Trophoblast cell (in vitro differentiated cells and primary cell): ENCODE measurements at regions not wholly inside any gene's neighbourhood (a gene's known extent, or its start where the extent isn't known, plus 50 kb on each side); places are given as distances from the start of the nearest gene placed in this dataset.

Experiments used
- DNase-seq, 2 donors: peaks; one replicate each; pipeline ENCODE4 v3.0.0-alpha.2; 2016
- H2AFZ ChIP-seq: 2 replicates; pipeline ENCODE4 v1.6.1; 2013; ENCODE audit warnings: low read length, moderate library complexity, mild to moderate bottlenecking; ENCODE audit not compliant: insufficient read depth, poor library complexity
- H2AK5ac ChIP-seq: 2 replicates; pipeline ENCODE4 v1.6.1; 2013; ENCODE audit warnings: mild to moderate bottlenecking, low read length
- H2BK120ac ChIP-seq: 2 replicates; pipeline ENCODE4 v1.6.1; 2013; ENCODE audit warnings: low read length, mild to moderate bottlenecking, moderate library complexity; ENCODE audit not compliant: insufficient read depth, poor library complexity
- H2BK12ac ChIP-seq: 2 replicates; pipeline ENCODE4 v1.6.1; 2013; ENCODE audit warnings: mild to moderate bottlenecking, low read length, moderate library complexity
- H2BK5ac ChIP-seq: 2 replicates; pipeline ENCODE4 v1.6.1; 2013; ENCODE audit warnings: low read length, low read depth, moderate library complexity, mild to moderate bottlenecking; ENCODE audit not compliant: poor library complexity
- H3K14ac ChIP-seq: 2 replicates; pipeline ENCODE4 v1.6.1; 2013; ENCODE audit warnings: mild to moderate bottlenecking, low read length
- H3K18ac ChIP-seq: 2 replicates; pipeline ENCODE4 v1.6.1; 2013; ENCODE audit warnings: mild to moderate bottlenecking, low read length
- H3K23ac ChIP-seq: 2 replicates; pipeline ENCODE4 v1.6.1; 2013; ENCODE audit warnings: low read length
- H3K27ac ChIP-seq: 2 replicates; pipeline ENCODE4 v1.5.1; 2013; ENCODE audit warnings: low read depth, mild to moderate bottlenecking, inconsistent platforms, low read length, moderate library complexity
- H3K27me3 ChIP-seq: 2 replicates; pipeline ENCODE4 v1.6.1; 2013; ENCODE audit warnings: inconsistent platforms, mild to moderate bottlenecking, low read length, moderate library complexity; ENCODE audit not compliant: insufficient read depth
- H3K36me3 ChIP-seq, 2 experiments: 1 replicate in 1 of 2; 2 replicates in 1 of 2; pipeline ENCODE4 v1.6.1; 2013; ENCODE audit warnings: low read length in 2 of 2, mild to moderate bottlenecking in 2 of 2, moderate library complexity in 1 of 2; ENCODE audit not compliant: insufficient read depth in 2 of 2, control insufficient read depth in 1 of 2
- H3K4ac ChIP-seq: 2 replicates; pipeline ENCODE4 v1.6.1; 2013; ENCODE audit warnings: low read depth, mild to moderate bottlenecking, low read length, moderate library complexity
- H3K4me1 ChIP-seq, 2 experiments: 1 replicate in 1 of 2; 2 replicates in 1 of 2; pipeline ENCODE4 v1.6.1; 2013; ENCODE audit warnings: low read length in 2 of 2, mild to moderate bottlenecking in 2 of 2, moderate library complexity in 1 of 2; ENCODE audit not compliant: insufficient read depth in 2 of 2, control insufficient read depth in 1 of 2
- H3K4me2 ChIP-seq: 2 replicates; pipeline ENCODE4 v1.6.1; 2013; ENCODE audit warnings: inconsistent platforms, mild to moderate bottlenecking, low read length, moderate library complexity
- H3K4me3 ChIP-seq: 2 replicates; pipeline ENCODE4 v1.5.1; 2013; ENCODE audit warnings: mild to moderate bottlenecking, low read depth, low read length, inconsistent platforms
- H3K79me1 ChIP-seq: one replicate; pipeline ENCODE4 v1.6.1; 2013; ENCODE audit warnings: low read length
- H3K79me2 ChIP-seq: 2 replicates; pipeline ENCODE4 v1.6.1; 2013; ENCODE audit warnings: low read length, mild to moderate bottlenecking; ENCODE audit not compliant: control insufficient read depth, insufficient read depth, poor library complexity
- H3K9ac ChIP-seq: 2 replicates; pipeline ENCODE4 v1.6.1; 2013; ENCODE audit warnings: mild to moderate bottlenecking, low read length
- H3K9me3 ChIP-seq: 2 replicates; pipeline ENCODE4 v1.6.1; 2013; ENCODE audit warnings: low read depth, mild to moderate bottlenecking, control low read depth, inconsistent platforms, low read length; ENCODE audit not compliant: insufficient read depth
- H4K12ac ChIP-seq: 2 replicates; pipeline ENCODE4 v1.6.1; 2013; ENCODE audit warnings: low read depth, mild to moderate bottlenecking, low read length, moderate library complexity
- H4K8ac ChIP-seq: 2 replicates; pipeline ENCODE4 v1.6.1; 2013; ENCODE audit warnings: low read depth, mild to moderate bottlenecking, low read length, moderate library complexity
- H4K91ac ChIP-seq: one replicate; pipeline ENCODE4 v1.6.1; 2013; ENCODE audit warnings: low read depth, mild to moderate bottlenecking, low read length, moderate library complexity
- WGBS: extraction: QIAGEN DNeasy Blood & Tissue Kit; methylation state at CpG from one replicate; pipeline ENCODE4 v1.1.7; 2013; ENCODE audit warnings: missing lambda C conversion rate; ENCODE audit not compliant: insufficient read length, insufficient coverage; ENCODE audit errors: extremely low coverage; 5-methylcytosine and 5-hydroxymethylcytosine counted together

- H3K4me3 ChIP-seq = no peak overlapping the region
- no peak overlapping the region for H4K91ac ChIP-seq
- H3K23ac ChIP-seq = no peak overlapping the region
- no peaks in the 10 kb centered on the region for H3K79me2 ChIP-seq
- no peaks in the 10 kb centered on the region for H3K36me3 ChIP-seq
- H2BK120ac ChIP-seq = no peak overlapping the region
- no peak overlapping the region for H3K14ac ChIP-seq
- no peak overlapping the region for H2AK5ac ChIP-seq
- H3K4me2 ChIP-seq = no peak overlapping the region
- no peaks in the 10 kb centered on the region for H3K79me1 ChIP-seq
- no peak overlapping the region for H3K27ac ChIP-seq
- no peak overlapping the region for H2BK12ac ChIP-seq
- H3K4ac ChIP-seq = no peak overlapping the region
- H3K18ac ChIP-seq = no peak overlapping the region
- no peak overlapping the region for H4K8ac ChIP-seq
- no peak overlapping the region for H2AFZ ChIP-seq
- peaks cover 15% of the 10 kb centered on the region for H3K9me3 ChIP-seq
- no peaks in the 10 kb centered on the region for H3K27me3 ChIP-seq
- DNase-seq = no peak
- H4K12ac ChIP-seq = no peak overlapping the region
- WGBS = no CpG with 5 or more reads among the region's 24 CpGs
- no peaks in the 10 kb centered on the region for H3K4me1 ChIP-seq
- no peak overlapping the region for H2BK5ac ChIP-seq
- H3K9ac ChIP-seq = no peak overlapping the region
Observed at GRCh38 chr18:78901923-78902794, 77.5 kb upstream of the SALL3 start.

DNA sequence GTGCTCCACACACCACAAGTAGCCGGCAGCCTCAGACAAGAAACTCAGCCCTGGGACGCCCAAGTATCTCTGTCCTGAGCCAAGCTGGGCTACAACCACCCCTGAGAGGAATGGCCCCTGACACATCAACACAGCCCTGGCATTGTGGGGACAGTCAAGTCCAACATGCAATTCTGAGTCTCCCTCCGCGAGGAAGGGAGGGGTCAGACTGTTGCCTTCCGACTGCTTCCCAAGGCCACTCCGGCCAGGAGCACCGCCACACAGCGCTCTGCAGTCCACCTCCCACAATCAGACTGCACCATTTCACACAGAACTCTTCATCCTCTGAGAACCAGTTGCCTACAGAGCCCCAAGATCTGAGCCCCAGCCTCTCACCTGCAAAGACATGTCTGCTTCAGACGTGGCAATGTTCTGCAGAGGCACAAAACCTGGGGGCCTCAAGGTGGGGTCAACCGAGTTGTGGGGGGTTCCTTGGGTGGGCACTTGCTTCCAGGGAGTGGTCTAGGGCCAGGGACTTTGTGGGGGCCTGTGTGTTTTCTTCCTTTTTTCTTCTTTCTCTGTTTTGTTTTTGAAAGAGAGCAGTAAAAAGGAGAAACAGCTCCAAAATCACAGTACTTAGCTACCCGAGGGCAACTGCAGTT, 76.7 kb upstream of the SALL3 start:
- no peak overlapping the region for H3K14ac ChIP-seq
- H3K4ac ChIP-seq = no peak overlapping the region
- no peak overlapping the region for H4K12ac ChIP-seq
- no CpG with 5 or more reads among the region's 11 CpGs for WGBS
- H3K9ac ChIP-seq = no peak overlapping the region
- H3K79me2 ChIP-seq = no peaks in the 10 kb centered on the region
- H3K27ac ChIP-seq = no peak overlapping the region
- H2AK5ac ChIP-seq = no peak overlapping the region
- no peaks in the 10 kb centered on the region for H3K36me3 ChIP-seq
- no peaks in the 10 kb centered on the region for H3K27me3 ChIP-seq
- no peak overlapping the region for H4K91ac ChIP-seq
- H3K4me1 ChIP-seq = no peaks in the 10 kb centered on the region
- H3K4me3 ChIP-seq = no peak overlapping the region
- no peak overlapping the region for H2BK5ac ChIP-seq
- no peak overlapping the region for H2BK12ac ChIP-seq
- no peak overlapping the region for H4K8ac ChIP-seq
- H2BK120ac ChIP-seq = no peak overlapping the region
- H3K79me1 ChIP-seq = no peaks in the 10 kb centered on the region
- no peak overlapping the region for H3K18ac ChIP-seq
- no peak for DNase-seq
- no peak overlapping the region for H3K23ac ChIP-seq
- H3K4me2 ChIP-seq = no peak overlapping the region
- H3K9me3 ChIP-seq = peaks cover 15% of the 10 kb centered on the region
- H2AFZ ChIP-seq = no peak overlapping the region

GRCh38 chr18:78903436-78904178, 76.0 kb upstream of the SALL3 start:
- Histone ChIP-seq H3K4me3 (no peak overlapping the region), H4K12ac (no peak overlapping the region), H3K14ac (no peak overlapping the region), H3K27ac (no peak overlapping the region), H3K79me1 (no peaks in the 10 kb centered on the region), H3K9me3 (peaks cover 9% of the 10 kb centered on the region), H3K4ac (no peak overlapping the region), H4K8ac (no peak overlapping the region), H2AFZ (no peak overlapping the region), H2BK5ac (no peak overlapping the region), H3K18ac (no peak overlapping the region), H3K36me3 (no peaks in the 10 kb centered on the region), H3K4me1 (no peaks in the 10 kb centered on the region), H2BK12ac (no peak overlapping the region), H2BK120ac (no peak overlapping the region), H4K91ac (no peak overlapping the region), H3K9ac (no peak overlapping the region), H3K27me3 (no peaks in the 10 kb centered on the region), H3K79me2 (no peaks in the 10 kb centered on the region), H2AK5ac (no peak overlapping the region), H3K23ac (no peak overlapping the region), H3K4me2 (no peak overlapping the region)
- DNase-seq = no peak
- WGBS = no CpG with 5 or more reads among the region's 22 CpGs

DNA sequence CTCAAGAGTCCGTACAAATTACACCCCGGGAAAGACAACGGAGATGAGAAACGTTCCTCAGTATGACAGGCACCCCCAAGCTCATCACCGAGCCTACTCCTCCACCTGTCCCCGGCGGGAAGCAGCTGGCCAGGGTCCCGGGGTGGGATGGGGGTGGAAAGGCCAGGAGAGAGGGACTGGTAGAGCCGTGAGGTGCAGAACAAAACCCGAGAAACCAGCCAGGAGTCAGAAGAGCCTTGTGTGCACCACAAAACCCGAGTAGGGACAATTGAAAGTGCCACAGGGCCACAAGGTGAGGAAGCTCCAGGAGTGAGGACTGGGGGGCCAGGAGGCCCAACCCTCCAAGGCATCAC, 75.5 kb upstream of the SALL3 start:
- H3K36me3 ChIP-seq = no peaks in the 10 kb centered on the region
- H3K23ac ChIP-seq = no peak overlapping the region
- no peak overlapping the region for H3K4ac ChIP-seq
- H3K9me3 ChIP-seq = peaks cover 6% of the 10 kb centered on the region
- H3K79me1 ChIP-seq = no peaks in the 10 kb centered on the region
- no peak overlapping the region for H3K4me3 ChIP-seq
- no CpG with 5 or more reads among the region's 11 CpGs for WGBS
- no peak overlapping the region for H2BK120ac ChIP-seq
- H3K27me3 ChIP-seq = no peaks in the 10 kb centered on the region
- H3K18ac ChIP-seq = no peak overlapping the region
- H4K8ac ChIP-seq = no peak overlapping the region
- no peak overlapping the region for H2BK12ac ChIP-seq
- H3K27ac ChIP-seq = no peak overlapping the region
- no peaks in the 10 kb centered on the region for H3K4me1 ChIP-seq
- no peak overlapping the region for H2AFZ ChIP-seq
- no peak overlapping the region for H2AK5ac ChIP-seq
- H3K79me2 ChIP-seq = no peaks in the 10 kb centered on the region
- H3K9ac ChIP-seq = no peak overlapping the region
- no peak overlapping the region for H3K4me2 ChIP-seq
- H4K91ac ChIP-seq = no peak overlapping the region
- no peak overlapping the region for H2BK5ac ChIP-seq
- H4K12ac ChIP-seq = no peak overlapping the region
- DNase-seq = no peak
- H3K14ac ChIP-seq = no peak overlapping the region
